ENCODE measurements at regions not wholly inside any gene's neighbourhood (a gene's known extent, or its start where the extent isn't known, plus 50 kb on each side); places are given as distances from the start of the nearest gene placed in this dataset.
A peak's percentile ranks its signal among the peaks of the same experiment; 100 is the strongest.
"Not testable (repeated sequence)": the region's sequence is repeated elsewhere in the genome, so short reads cannot be mapped to it uniquely, and the experiment has no call there.

DNA sequence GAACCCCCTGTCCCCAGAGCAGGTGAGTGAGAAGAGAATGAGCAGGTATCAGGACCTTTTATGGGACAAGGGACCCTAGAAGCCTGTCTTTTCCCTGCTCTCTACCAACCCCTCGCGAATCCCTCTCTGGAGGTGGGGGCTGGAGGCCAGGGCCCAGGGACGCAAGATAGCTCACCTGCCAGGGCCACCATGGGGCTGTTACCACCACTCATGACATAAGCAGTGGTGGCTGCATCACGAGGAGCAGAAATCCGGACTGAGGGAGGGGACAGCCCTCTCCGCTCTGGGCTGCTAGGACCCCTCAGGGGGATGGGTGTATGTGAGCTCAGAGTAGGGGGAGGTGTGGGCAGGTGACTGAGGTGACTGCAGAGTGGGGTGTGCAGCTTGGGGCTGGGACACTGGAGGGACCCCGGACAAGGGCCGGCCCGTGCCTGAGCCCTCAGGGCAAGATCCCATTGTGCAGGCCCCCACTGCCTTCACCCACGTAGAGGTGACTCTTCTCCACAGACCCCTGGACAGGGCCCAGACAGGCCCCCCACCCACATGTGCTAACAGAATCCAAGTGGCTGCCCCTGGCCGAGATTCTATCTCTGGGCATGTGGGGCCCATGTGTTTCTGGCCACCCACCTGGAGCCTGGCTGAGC, 190.6 kb downstream of the TBC1D2B start:
- TF ChIP-seq, protein P1, sequence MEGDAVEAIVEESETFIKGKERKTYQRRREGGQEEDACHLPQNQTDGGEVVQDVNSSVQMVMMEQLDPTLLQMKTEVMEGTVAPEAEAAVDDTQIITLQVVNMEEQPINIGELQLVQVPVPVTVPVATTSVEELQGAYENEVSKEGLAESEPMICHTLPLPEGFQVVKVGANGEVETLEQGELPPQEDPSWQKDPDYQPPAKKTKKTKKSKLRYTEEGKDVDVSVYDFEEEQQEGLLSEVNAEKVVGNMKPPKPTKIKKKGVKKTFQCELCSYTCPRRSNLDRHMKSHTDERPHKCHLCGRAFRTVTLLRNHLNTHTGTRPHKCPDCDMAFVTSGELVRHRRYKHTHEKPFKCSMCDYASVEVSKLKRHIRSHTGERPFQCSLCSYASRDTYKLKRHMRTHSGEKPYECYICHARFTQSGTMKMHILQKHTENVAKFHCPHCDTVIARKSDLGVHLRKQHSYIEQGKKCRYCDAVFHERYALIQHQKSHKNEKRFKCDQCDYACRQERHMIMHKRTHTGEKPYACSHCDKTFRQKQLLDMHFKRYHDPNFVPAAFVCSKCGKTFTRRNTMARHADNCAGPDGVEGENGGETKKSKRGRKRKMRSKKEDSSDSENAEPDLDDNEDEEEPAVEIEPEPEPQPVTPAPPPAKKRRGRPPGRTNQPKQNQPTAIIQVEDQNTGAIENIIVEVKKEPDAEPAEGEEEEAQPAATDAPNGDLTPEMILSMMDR (conservative IDR thresholded peaks at IDR 0.05; ENCODE audit: low read depth, low read length): no peak
- H3K4me3 ChIP-seq (ENCODE audit: low read depth, low read length): no peak overlapping the region
- no peak for DNase-seq (ENCODE audit: low read depth)

DNA sequence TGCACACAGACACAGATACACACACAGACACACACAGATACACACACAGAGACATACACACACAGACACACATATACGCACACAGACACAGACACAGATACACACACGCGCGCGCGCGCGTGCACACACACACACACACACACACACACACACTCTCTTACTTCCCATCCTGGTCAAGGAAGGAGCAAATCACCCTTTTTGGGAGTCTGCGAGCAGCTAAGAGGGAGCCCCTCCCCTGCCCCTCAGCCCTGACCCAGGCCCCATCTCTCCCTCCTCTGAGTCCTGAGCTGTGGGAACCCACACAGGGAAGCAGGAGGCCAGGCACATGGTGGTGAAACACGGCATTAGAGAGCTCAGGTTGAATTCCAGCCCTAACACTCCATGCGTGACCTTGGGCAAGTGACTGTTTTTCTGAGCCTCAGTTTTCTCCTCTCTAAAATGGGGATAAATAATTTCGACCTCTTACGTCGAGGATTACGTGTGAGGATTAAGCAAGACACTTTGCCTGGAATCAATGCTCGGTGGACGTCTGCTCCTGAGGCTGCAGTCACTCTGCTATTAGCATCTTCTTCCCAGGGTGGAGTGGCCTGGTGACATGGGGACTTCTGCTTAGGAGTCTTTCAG, 191.5 kb downstream of the TBC1D2B start:
- DNase-seq (ENCODE audit: low read depth); H3K4me3 ChIP-seq (ENCODE audit: low read depth, low read length): not testable (repeated sequence)

DNA sequence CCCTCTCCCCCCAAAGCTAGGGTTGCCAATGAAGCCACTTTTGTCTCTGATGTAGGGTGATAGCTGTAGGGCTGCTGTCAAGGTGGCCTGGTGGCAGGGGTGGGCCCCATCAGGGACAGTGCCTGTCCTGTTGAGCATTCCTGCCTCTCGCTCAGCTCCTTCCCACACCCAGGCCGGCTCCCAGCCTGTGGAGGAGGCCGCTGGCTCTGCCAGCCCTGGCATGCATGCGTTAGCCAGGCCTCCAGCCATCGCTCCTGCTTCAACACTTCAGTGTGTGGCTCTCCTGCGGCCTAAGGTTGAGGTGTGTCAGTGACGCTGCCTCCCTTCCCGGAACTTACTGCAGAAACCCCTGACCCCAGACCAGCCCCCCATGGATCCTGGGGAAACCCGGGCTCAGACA, 194.5 kb downstream of the TBC1D2B start:
- not testable (repeated sequence) for DNase-seq (ENCODE audit: low read depth); H3K4me3 ChIP-seq (ENCODE audit: low read depth, low read length)

DNA sequence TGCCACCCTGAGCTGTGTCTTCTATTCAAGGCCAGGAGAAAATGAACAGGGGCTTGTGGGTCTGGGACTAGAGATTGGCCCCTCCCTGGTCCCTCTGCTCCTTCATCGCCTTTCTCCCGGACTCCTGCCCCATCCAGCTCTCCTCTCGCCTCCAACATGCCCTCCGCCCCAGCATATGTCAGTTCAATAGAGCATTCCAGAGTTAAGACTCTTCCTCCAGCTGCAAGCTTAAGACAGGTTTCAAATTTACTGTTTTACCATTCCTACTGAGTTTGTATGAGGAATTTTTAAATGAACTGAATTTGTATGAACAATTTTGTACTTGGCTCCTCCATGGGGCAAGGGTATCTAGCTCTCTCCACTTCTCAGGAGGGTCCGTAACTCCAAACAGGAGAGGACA, 195.6 kb downstream of the TBC1D2B start:
- no peak for DNase-seq (ENCODE audit: low read depth)
- no peak overlapping the region for H3K4me3 ChIP-seq (ENCODE audit: low read depth, low read length)
- TF ChIP-seq, protein P1 (conservative IDR thresholded peaks at IDR 0.05; ENCODE audit: low read depth, low read length): no peak

DNA sequence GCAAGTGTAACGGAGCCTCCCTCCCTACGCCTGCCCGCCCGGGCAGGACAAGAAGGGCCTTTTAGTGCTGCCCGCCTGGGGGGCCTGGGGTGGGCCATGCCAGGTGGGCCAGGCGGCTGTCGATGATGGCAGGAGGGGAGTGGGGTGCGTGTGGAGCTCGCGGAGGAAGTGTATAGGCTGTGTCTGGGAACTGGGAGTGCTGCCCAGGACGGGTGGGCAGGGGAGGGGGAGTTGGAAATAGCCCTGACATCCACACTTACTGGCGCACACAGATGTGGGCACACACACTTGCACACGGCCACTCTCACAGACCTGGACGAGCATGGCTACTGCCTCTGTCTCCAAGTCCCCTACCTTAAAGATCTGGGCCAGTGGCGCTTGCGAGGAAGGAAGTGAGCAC, 196.0 kb downstream of the TBC1D2B start:
- not testable (repeated sequence) for H3K4me3 ChIP-seq (ENCODE audit: low read depth, low read length); DNase-seq (ENCODE audit: low read depth)

DNA sequence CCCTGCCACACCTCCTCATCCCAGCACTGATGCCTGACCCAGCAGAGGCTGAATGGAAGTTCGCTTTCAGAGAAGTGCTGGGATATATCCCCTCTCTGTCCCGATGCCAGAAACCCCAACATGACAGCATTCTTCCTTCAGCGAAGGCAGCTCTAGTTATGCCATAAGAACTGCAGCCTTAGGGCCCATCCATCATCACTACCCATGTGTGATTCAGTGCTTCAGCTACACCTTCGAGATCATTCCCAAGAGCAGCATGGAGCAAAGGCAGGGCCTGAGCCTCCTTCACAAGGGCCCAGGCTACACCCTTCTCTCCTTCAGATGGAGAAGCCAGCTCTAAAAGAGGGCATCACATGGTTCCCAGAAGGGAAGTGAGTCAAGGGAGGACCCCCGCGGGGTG, 198.0 kb downstream of the TBC1D2B start:
- not testable (repeated sequence) for H3K4me3 ChIP-seq (ENCODE audit: low read depth, low read length); DNase-seq (ENCODE audit: low read depth)

DNA sequence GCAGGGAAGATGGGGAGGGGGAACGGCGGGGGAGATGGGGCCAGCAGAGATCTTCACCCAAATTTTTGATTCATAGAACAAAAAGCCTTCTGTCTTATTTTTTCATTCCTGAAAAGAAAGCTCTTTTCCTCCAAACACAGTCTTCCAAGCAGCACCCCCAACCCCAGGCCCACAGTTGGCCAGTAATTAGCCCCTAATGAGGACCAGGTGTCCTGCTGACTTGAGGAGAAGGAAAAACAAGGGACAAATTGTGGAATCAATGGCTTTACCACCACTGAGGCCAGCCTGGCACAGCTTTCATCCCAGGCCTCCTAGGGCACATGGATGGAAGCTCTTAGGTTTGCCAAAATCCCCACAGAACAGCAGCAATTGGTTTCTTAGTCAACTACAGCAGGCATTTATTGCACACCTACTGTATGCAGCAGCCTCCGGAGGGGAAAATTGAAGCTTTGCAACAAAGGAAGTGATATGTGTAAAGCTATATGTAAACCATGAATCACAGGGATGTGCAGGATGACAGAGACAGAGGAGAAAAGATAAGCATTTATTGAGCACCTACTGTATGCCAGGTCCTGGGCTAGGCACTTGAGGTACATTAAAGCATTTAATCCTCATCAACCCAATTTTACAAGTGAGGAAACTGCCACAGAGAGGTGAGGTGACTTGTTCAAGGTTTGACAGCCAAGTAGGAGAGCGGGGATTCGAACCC, 199.5 kb downstream of the TBC1D2B start:
- TF ChIP-seq, protein P1 (conservative IDR thresholded peaks at IDR 0.05; ENCODE audit: low read depth, low read length): no peak
- no peak overlapping the region for H3K4me3 ChIP-seq (ENCODE audit: low read depth, low read length)
- DNase-seq (ENCODE audit: low read depth): no peak

DNA sequence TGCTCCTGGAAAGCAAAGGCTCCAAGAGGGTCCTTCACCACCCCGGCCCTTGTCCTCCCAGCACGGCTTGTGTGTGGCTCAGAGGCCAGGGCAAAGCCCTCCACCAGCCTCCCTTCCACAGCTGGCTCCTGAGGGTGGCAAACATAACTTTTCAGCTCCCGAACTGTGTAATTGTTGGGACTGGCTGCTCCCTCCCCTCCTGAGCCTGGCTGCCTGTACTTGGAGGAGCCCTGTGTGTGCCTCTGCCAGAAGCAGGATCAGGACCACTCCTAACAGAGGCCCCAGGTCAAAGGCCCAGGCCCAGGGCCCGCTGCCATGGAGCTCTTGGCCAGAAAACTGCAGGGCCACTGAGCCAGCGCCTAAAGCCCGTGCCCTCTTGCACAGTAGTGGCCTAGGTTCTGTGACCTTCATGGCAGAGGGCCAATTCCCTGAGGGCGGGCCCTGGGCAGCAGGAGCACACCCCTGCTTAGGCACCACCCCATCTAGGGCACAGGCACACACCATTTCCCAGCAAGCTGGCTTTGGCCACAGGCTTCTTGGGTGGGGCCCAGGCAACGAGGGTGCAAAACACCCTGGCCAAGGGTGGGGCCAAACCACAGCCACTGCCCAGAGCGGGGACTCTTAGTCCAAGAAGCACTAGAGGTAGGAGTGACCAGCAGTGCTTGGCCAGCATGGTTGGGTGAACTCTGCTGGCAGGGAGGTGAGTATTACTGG, 201.2 kb downstream of the TBC1D2B start:
- H3K4me3 ChIP-seq (ENCODE audit: low read depth, low read length); DNase-seq (ENCODE audit: low read depth): not testable (repeated sequence)

DNA sequence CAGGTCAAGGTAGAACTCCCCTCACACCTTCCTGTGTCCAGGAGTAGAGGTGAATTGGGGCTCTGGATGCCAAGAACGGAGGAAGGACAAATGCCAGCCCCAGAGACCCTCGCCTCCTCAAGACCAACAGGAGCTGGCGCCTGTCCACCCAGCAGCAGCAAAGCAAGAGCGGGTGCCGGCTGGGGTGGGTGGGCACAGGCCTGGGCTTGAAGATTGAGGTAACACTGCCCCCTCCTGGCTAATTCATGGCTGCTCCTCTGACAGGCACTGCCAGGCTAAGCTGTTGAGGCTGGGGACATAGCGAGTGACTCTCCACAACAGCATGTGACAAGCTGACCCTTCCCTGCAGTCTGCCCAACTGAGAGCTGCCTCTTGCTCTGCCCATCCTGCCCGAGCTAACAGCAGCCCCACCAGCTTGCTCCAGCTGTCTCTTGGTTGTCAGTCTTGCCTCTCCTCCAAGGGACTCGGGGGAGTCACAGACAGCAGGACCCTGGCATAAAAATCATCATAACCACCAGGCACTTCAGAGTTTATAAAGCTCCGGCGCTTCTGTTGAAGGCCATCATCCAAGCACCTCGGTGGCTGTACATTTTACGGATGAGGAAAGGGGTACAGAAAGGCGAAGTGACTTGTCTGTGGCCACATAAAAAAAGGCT, 202.3 kb downstream of the TBC1D2B start:
- TF ChIP-seq, protein P1 (conservative IDR thresholded peaks at IDR 0.05; ENCODE audit: low read depth, low read length): peak; percentile 76
- peak; percentile 67 for DNase-seq (ENCODE audit: low read depth)

More for the DNA sequence above, 202.3 kb downstream of the TBC1D2B start:
- not testable (repeated sequence) for H3K4me3 ChIP-seq (ENCODE audit: low read depth, low read length)

All from choroid plexus epithelial cell (primary cell).